Gastrocnemius medialis (tissue), 4 donors: ENCODE measurements at regions not wholly inside any gene's neighbourhood (a gene's known extent, or its start where the extent isn't known, plus 50 kb on each side); places are given as distances from the start of the nearest gene placed in this dataset.

Experiments
- ATAC-seq, 2 donors: fragments of 150-250 bp; one replicate each; pipeline ENCODE4 v1.9.1; 2016
- DNase-seq, 2 donors: peaks; one replicate each; pipeline ENCODE4 v3.0.0-alpha.2; 2019
- H3K27ac ChIP-seq, 4 donors: fragments of 200-600 bp; sonication (generic); 1 replicate in 1 of 4; 2 replicates in 3 of 4; pipeline ENCODE4 v1.5.1; 2016 to 2018; ENCODE audit warnings: mild to moderate bottlenecking in 2 of 4, moderate library complexity in 1 of 4
- H3K27me3 ChIP-seq, 3 donors: fragments of 200-600 bp; sonication (generic) in 2 of 3; 1 replicate in 1 of 3; 2 replicates in 2 of 3; pipeline versions ENCODE4 v1.5.1 to v1.6.0; 2016 to 2019; ENCODE audit warnings: mild to moderate bottlenecking in 1 of 3, moderate library complexity in 1 of 3
- H3K36me3 ChIP-seq, 2 donors: fragments of 200-600 bp; sonication (generic) in 1 of 2; one replicate each; pipeline ENCODE4 v1.5.1; 2017 to 2018
- H3K4me1 ChIP-seq, 2 donors: fragments of 200-600 bp; sonication (generic) in 1 of 2; one replicate each; pipeline ENCODE4 v1.5.1; 2016 to 2017; ENCODE audit warnings: mild to moderate bottlenecking in 2 of 2
- H3K4me3 ChIP-seq, 4 donors: fragments of 200-600 bp; sonication (generic) in 3 of 4; 1 replicate in 1 of 4; 2 replicates in 3 of 4; pipeline ENCODE4 v1.5.1; 2016 to 2019; ENCODE audit warnings: mild to moderate bottlenecking in 2 of 4
- H3K9me3 ChIP-seq, 3 donors: fragments of 200-600 bp; sonication (generic) in 2 of 3; 1 replicate in 1 of 3; 2 replicates in 2 of 3; pipeline ENCODE4 v1.5.1; 2016 to 2019
- POLR2A ChIP-seq, 2 donors: fragments of 450-650 bp; IDR thresholded peaks; one replicate each; pipeline ENCODE4 v1.6.1; 2017; ENCODE audit warnings: antibody characterized with exemption in 2 of 2, mild to moderate bottlenecking in 2 of 2, moderate library complexity in 2 of 2
- in situ Hi-C, 4 donors: fragments of 200-750 bp; cut with MboI; loops; one replicate each; pipeline versions ENCODE4 v1.15.0 to v1.8.0; 2017; ENCODE audit warnings: low sequenced_read_pairs in 4 of 4
- intact Hi-C: fragments of 100-400 bp; cut with DNase I; formaldehyde crosslinking; loops from one replicate; pipeline ENCODE4 v1.15.1; 2023; ENCODE audit warnings: low total_unique reads
- TF ChIP-seq, protein P1 (sequence below), 5 experiments: fragments of 450-650 bp in 3 of 5; fragments of 200-600 bp in 2 of 5; sonication (generic) in 2 of 5; IDR thresholded peaks in 4 of 5; conservative IDR thresholded peaks in 1 of 5; 1 replicate in 4 of 5; 2 replicates in 1 of 5; pipeline ENCODE4 v1.5.1; 2016 to 2019; ENCODE audit warnings: antibody characterized with exemption in 5 of 5, mild to moderate bottlenecking in 3 of 5, moderate library complexity in 3 of 5

DNA sequence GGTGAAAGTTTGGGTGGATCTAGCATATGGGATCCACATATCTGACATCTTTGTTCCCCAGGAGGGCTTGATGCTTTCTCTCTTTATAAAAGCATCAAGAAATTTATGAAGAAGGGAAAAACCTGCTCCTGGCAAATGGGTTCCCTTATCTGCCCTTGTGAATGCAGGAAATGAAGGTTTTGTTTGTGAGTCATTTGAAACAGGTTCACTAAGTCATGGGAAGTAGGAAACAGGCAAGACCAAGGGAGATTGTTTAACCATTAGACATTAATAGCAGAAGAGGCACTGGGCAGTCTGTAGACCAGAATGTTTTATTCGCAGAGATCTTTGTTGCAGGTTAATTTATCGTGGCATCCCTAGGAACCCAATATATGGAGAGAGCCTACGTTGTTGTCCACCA lies 713.1 kb downstream of the CDY2B start:
- no peaks in the 10 kb centered on the region for H3K27me3 ChIP-seq
- H3K27ac ChIP-seq, result no peak overlapping the region
- H3K9me3 ChIP-seq, result no peaks in the 10 kb centered on the region
- ATAC-seq, result no peak
- no peak for DNase-seq
- intact Hi-C loops, result no loop called here
- in situ Hi-C loops, result no loop called here
- no peaks in the 10 kb centered on the region for H3K36me3 ChIP-seq
- no peak overlapping the region for H3K4me3 ChIP-seq
- no peaks in the 10 kb centered on the region for H3K4me1 ChIP-seq
- TF ChIP-seq POLR2A (IDR thresholded peaks at IDR 0.05), result no peak
- TF ChIP-seq, protein P1, sequence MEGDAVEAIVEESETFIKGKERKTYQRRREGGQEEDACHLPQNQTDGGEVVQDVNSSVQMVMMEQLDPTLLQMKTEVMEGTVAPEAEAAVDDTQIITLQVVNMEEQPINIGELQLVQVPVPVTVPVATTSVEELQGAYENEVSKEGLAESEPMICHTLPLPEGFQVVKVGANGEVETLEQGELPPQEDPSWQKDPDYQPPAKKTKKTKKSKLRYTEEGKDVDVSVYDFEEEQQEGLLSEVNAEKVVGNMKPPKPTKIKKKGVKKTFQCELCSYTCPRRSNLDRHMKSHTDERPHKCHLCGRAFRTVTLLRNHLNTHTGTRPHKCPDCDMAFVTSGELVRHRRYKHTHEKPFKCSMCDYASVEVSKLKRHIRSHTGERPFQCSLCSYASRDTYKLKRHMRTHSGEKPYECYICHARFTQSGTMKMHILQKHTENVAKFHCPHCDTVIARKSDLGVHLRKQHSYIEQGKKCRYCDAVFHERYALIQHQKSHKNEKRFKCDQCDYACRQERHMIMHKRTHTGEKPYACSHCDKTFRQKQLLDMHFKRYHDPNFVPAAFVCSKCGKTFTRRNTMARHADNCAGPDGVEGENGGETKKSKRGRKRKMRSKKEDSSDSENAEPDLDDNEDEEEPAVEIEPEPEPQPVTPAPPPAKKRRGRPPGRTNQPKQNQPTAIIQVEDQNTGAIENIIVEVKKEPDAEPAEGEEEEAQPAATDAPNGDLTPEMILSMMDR (IDR thresholded peaks at IDR 0.05 in 4 of 5, conservative IDR thresholded peaks at IDR 0.05 in 1 of 5), result no peak

DNA sequence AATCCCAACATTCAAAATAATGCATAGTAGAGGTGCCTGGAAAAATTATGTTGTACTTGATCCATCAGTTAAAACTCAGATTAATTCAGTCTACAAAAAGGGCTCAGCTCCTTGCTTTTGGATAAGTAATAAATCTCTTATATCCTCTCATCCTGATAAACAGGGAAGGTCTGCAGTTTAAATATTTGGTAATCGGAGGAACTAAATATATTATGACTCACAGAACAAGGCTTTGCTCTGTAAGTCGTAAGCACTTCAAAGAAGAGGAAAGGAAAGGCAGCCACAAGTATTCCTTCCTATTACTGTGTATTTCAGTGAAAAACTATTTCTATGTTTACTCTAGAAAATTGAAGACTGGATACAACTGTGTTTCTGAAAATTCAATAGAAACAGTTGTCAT lies 757.9 kb downstream of the CDY2B start:
- H3K9me3 ChIP-seq, result no peaks in the 10 kb centered on the region
- no peak overlapping the region for H3K4me3 ChIP-seq
- H3K36me3 ChIP-seq, result no peaks in the 10 kb centered on the region
- ATAC-seq, result no peak
- H3K27ac ChIP-seq, result no peak overlapping the region
- no peaks in the 10 kb centered on the region for H3K27me3 ChIP-seq
- intact Hi-C loops (no loop called here), in situ Hi-C loops (no loop called here)
- no peak for TF ChIP-seq POLR2A (IDR thresholded peaks at IDR 0.05)
- TF ChIP-seq, protein P1 (IDR thresholded peaks at IDR 0.05 in 4 of 5, conservative IDR thresholded peaks at IDR 0.05 in 1 of 5), result no peak
- no peaks in the 10 kb centered on the region for H3K4me1 ChIP-seq
- no peak for DNase-seq

DNA sequence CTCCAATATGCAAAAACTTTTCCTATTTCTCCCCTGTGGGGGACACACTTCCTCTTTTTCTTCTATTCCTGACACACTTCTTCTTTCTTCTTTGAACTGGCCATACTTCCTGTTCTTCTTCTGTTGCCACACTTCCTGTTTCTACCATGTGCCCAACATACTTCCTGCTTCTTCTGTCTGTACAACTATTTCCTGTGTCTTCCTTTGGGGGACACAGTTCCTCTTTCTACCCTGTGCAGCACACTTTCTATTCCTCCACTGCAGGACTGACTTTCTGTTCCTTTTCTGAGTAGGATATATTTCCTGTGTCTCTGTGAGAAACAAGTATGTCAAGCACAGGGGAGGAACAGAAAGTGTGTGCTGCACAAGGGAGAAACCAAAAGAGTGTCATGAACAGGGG lies 794.7 kb downstream of the CDY2B start:
- ATAC-seq, result no peak
- TF ChIP-seq POLR2A (IDR thresholded peaks at IDR 0.05), result no peak
- TF ChIP-seq, protein P1 (IDR thresholded peaks at IDR 0.05 in 4 of 5, conservative IDR thresholded peaks at IDR 0.05 in 1 of 5), result no peak
- Histone ChIP-seq H3K4me1 (no peaks in the 10 kb centered on the region), H3K27me3 (no peaks in the 10 kb centered on the region), H3K36me3 (no peaks in the 10 kb centered on the region), H3K27ac (no peak overlapping the region), H3K4me3 (no peak overlapping the region), H3K9me3 (no peaks in the 10 kb centered on the region)
- DNase-seq, result no peak
- intact Hi-C loops, result no loop called here
- in situ Hi-C loops, result no loop called here

DNA sequence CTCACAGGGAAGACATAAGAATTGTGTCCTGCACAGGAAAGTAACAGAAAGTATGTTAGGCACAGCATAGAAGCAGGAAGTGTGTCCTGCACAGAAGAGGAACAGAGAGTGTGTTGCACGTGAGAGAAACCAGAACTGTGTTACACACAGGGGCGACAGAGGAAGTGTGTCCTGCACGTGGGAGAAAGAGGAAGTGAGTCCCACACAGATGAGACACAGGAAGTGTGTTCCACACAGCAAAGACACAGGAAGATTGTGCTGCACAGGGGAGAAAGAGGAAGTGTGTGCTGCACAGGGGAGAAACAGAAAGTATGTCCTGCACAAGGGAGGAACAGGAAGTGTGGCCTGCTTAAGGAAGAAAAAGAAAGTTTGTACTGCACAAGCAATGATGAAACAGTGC lies 800.1 kb downstream of the CDY2B start:
- H3K36me3 ChIP-seq, result no peaks in the 10 kb centered on the region
- no peaks in the 10 kb centered on the region for H3K4me1 ChIP-seq
- no peak for TF ChIP-seq POLR2A (IDR thresholded peaks at IDR 0.05)
- TF ChIP-seq, protein P1 (IDR thresholded peaks at IDR 0.05 in 4 of 5, conservative IDR thresholded peaks at IDR 0.05 in 1 of 5), result no peak
- ATAC-seq (no peak), DNase-seq (no peak)
- H3K27me3 ChIP-seq, result no peaks in the 10 kb centered on the region
- H3K27ac ChIP-seq, result no peak overlapping the region
- H3K4me3 ChIP-seq, result no peak overlapping the region
- in situ Hi-C loops (no loop called here), intact Hi-C loops (no loop called here)
- no peaks in the 10 kb centered on the region for H3K9me3 ChIP-seq

DNA sequence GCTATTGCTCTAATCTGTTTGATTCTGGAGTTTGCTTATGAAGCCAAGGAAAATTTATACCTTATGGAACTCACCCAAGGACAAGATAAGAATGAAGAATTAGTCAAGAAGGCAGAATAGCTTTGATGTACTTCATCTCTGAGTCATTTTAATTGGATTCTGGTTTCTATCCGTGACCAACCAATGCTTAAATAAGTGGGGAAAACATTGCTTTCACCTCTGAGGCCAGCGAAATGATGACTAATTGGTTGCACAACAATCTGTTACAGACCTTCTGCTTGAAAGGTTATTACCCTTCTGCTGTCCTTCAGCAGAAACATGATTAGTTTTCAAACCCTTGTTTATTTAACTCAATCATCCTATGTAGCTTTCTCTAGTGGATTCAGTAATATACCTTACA lies 812.7 kb downstream of the CDY2B start:
- H3K36me3 ChIP-seq, result no peaks in the 10 kb centered on the region
- ATAC-seq, result no peak

More for the DNA sequence above, 812.7 kb downstream of the CDY2B start:
- in situ Hi-C loops, result no loop called here
- Histone ChIP-seq H3K4me1 (no peaks in the 10 kb centered on the region), H3K27ac (no peak overlapping the region), H3K27me3 (no peaks in the 10 kb centered on the region), H3K4me3 (no peak overlapping the region), H3K9me3 (no peaks in the 10 kb centered on the region)
- DNase-seq, result no peak
- intact Hi-C loops, result no loop called here
- TF ChIP-seq POLR2A (IDR thresholded peaks at IDR 0.05), result no peak
- TF ChIP-seq, protein P1 (IDR thresholded peaks at IDR 0.05 in 4 of 5, conservative IDR thresholded peaks at IDR 0.05 in 1 of 5), result no peak
